Fibroblast of lung (primary cell): ENCODE measurements at regions not wholly inside any gene's neighbourhood (a gene's known extent, or its start where the extent isn't known, plus 50 kb on each side); places are given as distances from the start of the nearest gene placed in this dataset.

Source experiments
- DNase-seq, 2 donors: peaks; one replicate each; pipeline versions ENCODE4 v3.0.0 to v3.0.0-alpha.2; 2010; ENCODE audit warnings: low read depth in 2 of 2
- H2AFZ ChIP-seq: 2 replicates; pipeline ENCODE4 v1.5.1; 2012; ENCODE audit warnings: low read length, control low read depth, inconsistent platforms
- H3K27ac ChIP-seq: 2 replicates; pipeline ENCODE4 v1.5.1; 2011; ENCODE audit warnings: low read length, control low read depth; ENCODE audit not compliant: insufficient read depth
- H3K27me3 ChIP-seq: 2 replicates; pipeline ENCODE4 v1.5.1; 2011; ENCODE audit warnings: mild to moderate bottlenecking, low read length; ENCODE audit not compliant: control insufficient read depth, insufficient read depth
- H3K36me3 ChIP-seq: 2 replicates; pipeline ENCODE4 v1.5.1; 2011; ENCODE audit warnings: low read length; ENCODE audit not compliant: control insufficient read depth, insufficient read depth
- H3K4me1 ChIP-seq: 2 replicates; pipeline ENCODE4 v1.5.1; 2011; ENCODE audit warnings: low read length; ENCODE audit not compliant: control insufficient read depth, insufficient read depth; ENCODE audit errors: extremely low read depth
- H3K4me2 ChIP-seq: 2 replicates; pipeline ENCODE4 v1.5.1; 2011; ENCODE audit warnings: low read length, control low read depth; ENCODE audit not compliant: insufficient read depth; ENCODE audit errors: extremely low read depth
- H3K4me3 ChIP-seq, 4 experiments: fragments of 200-600 bp in 1 of 4; sonication (generic) in 1 of 4; replicated peaks in 1 of 4; 2 replicates each; pipeline ENCODE4 v1.5.1; 2011 to 2016; ENCODE audit warnings: low read length in 4 of 4, low read depth in 3 of 4, mild to moderate bottlenecking in 3 of 4, control low read depth in 2 of 4, inconsistent platforms in 1 of 4, mixed read lengths in 1 of 4; ENCODE audit not compliant: insufficient read depth in 1 of 4; ENCODE audit errors: control extremely low read depth in 1 of 4
- H3K79me2 ChIP-seq: 2 replicates; pipeline ENCODE4 v1.5.1; 2012; ENCODE audit warnings: mild to moderate bottlenecking, low read length, inconsistent platforms; ENCODE audit not compliant: control insufficient read depth, insufficient read depth
- H3K9ac ChIP-seq: 2 replicates; pipeline ENCODE4 v1.5.1; 2011; ENCODE audit warnings: mild to moderate bottlenecking, low read length, control low read depth; ENCODE audit not compliant: insufficient read depth
- H3K9me3 ChIP-seq: 2 replicates; pipeline ENCODE4 v1.5.1; 2012; ENCODE audit warnings: low read depth, low read length; ENCODE audit not compliant: control insufficient read depth, insufficient read depth
- H4K20me1 ChIP-seq: 2 replicates; pipeline ENCODE4 v1.5.1; 2011; ENCODE audit warnings: low read length; ENCODE audit not compliant: control insufficient read depth, insufficient read depth; ENCODE audit errors: extremely low read depth
- CTCF ChIP-seq, 2 donors: IDR thresholded peaks in 1 of 2; conservative IDR thresholded peaks in 1 of 2; 1 replicate in 1 of 2; 2 replicates in 1 of 2; pipeline ENCODE4 v1.5.1; 2011 to 2012; ENCODE audit warnings: low read length in 2 of 2, control low read depth in 1 of 2, inconsistent platforms in 1 of 2, low read depth in 1 of 2, mild to moderate bottlenecking in 1 of 2
- EZH2 ChIP-seq: IDR thresholded peaks from 2 replicates; pipeline ENCODE4 v1.5.1; 2012; ENCODE audit warnings: low read length, control low read depth, mild to moderate bottlenecking; ENCODE audit errors: missing control alignments

- no peak overlapping the region for H3K4me3 ChIP-seq
- no peaks in the 10 kb centered on the region for H3K36me3 ChIP-seq
- no peak overlapping the region for H3K4me2 ChIP-seq
- peaks cover 7% of the 10 kb centered on the region for H3K4me1 ChIP-seq
- no peaks in the 10 kb centered on the region for H3K27me3 ChIP-seq
- H4K20me1 ChIP-seq, result no peaks in the 10 kb centered on the region
- H3K9me3 ChIP-seq, result no peaks in the 10 kb centered on the region
- H2AFZ ChIP-seq, result no peak overlapping the region
- TF ChIP-seq CTCF (conservative IDR thresholded peaks at IDR 0.05 in 1 of 2, IDR thresholded peaks at IDR 0.05 in 1 of 2; ENCODE audit: low read depth in 1 of 2, low read length in 2 of 2) (no peak), EZH2 (no peak)
- no peak for DNase-seq
- H3K9ac ChIP-seq, result no peak overlapping the region
- H3K27ac ChIP-seq, result no peak overlapping the region
- no peaks in the 10 kb centered on the region for H3K79me2 ChIP-seq
Measured at GRCh38 chr1:94656967-94657366, 115.4 kb upstream of the F3 start.

- no peaks in the 10 kb centered on the region for H3K36me3 ChIP-seq
- no peak for DNase-seq
- no peaks in the 10 kb centered on the region for H3K27me3 ChIP-seq
- H3K4me2 ChIP-seq, result no peak overlapping the region
- no peak overlapping the region for H2AFZ ChIP-seq
- no peak overlapping the region for H3K27ac ChIP-seq
- H3K9me3 ChIP-seq, result no peaks in the 10 kb centered on the region
- no peak overlapping the region for H3K9ac ChIP-seq
- TF ChIP-seq CTCF (conservative IDR thresholded peaks at IDR 0.05 in 1 of 2, IDR thresholded peaks at IDR 0.05 in 1 of 2; ENCODE audit: low read depth in 1 of 2, low read length in 2 of 2) (no peak), EZH2 (no peak)
- no peaks in the 10 kb centered on the region for H4K20me1 ChIP-seq
- H3K4me1 ChIP-seq, result peaks cover 7% of the 10 kb centered on the region
- no peaks in the 10 kb centered on the region for H3K79me2 ChIP-seq
- H3K4me3 ChIP-seq, result no peak overlapping the region
Measured at GRCh38 chr1:94654919-94655318, 113.4 kb upstream of the F3 start.

DNA sequence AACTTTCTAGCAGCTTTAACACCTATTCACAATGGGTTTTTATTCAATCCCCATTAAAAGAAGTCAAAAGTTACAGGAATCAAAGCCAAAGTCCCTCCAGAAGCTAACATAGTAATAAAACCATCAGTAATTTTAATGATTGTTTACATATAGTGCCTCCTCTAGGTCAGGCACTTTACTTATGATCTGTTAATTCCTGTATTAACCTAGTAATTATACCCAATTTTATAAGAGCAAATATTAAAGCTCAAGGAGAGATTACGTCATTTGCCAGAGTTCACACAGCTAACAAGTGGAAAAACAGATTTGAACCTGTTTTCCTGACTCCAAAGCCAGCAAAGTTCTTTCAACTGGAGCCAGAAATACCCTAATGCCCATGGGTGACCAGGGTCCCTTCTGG lies 112.9 kb upstream of the F3 start:
- no peaks in the 10 kb centered on the region for H3K36me3 ChIP-seq
- DNase-seq, result no peak
- H3K9me3 ChIP-seq, result no peaks in the 10 kb centered on the region
- no peak overlapping the region for H2AFZ ChIP-seq
- peaks cover 7% of the 10 kb centered on the region for H3K4me1 ChIP-seq
- no peak overlapping the region for H3K4me2 ChIP-seq
- no peaks in the 10 kb centered on the region for H3K27me3 ChIP-seq
- H4K20me1 ChIP-seq, result no peaks in the 10 kb centered on the region
- H3K4me3 ChIP-seq, result no peak overlapping the region
- H3K27ac ChIP-seq, result no peak overlapping the region
- H3K79me2 ChIP-seq, result no peaks in the 10 kb centered on the region
- TF ChIP-seq CTCF (conservative IDR thresholded peaks at IDR 0.05 in 1 of 2, IDR thresholded peaks at IDR 0.05 in 1 of 2; ENCODE audit: low read depth in 1 of 2, low read length in 2 of 2) (no peak), EZH2 (no peak)
- H3K9ac ChIP-seq, result no peak overlapping the region
